ENCODE measurements at regions not wholly inside any gene's neighbourhood (a gene's known extent, or its start where the extent isn't known, plus 50 kb on each side); places are given as distances from the start of the nearest gene placed in this dataset.

GRCh38 chr3:162701211-162701610, 1204.6 kb downstream of the OTOL1 start:
- TF ChIP-seq CTCF (IDR thresholded peaks at IDR 0.05), result no peak
- TF ChIP-seq USF2 (IDR thresholded peaks at IDR 0.05; ENCODE audit: borderline replicate concordance, low read depth, low read length), result no peak
- TF ChIP-seq RFX5 (IDR thresholded peaks at IDR 0.05; ENCODE audit: low read length), result no peak
- no peak for TF ChIP-seq POLR2AphosphoS5 (IDR thresholded peaks at IDR 0.05; ENCODE audit: low read depth, low read length)
- no peak for TF ChIP-seq PBX3 (IDR thresholded peaks at IDR 0.05)
- no peak for TF ChIP-seq TAF1 (IDR thresholded peaks at IDR 0.05; ENCODE audit: borderline replicate concordance, low read depth, low read length)
- TF ChIP-seq YY1 (IDR thresholded peaks at IDR 0.05; ENCODE audit: low read depth), result no peak
- TF ChIP-seq JUND (IDR thresholded peaks at IDR 0.05), result no peak
- TF ChIP-seq RXRA (IDR thresholded peaks at IDR 0.05; ENCODE audit: borderline replicate concordance, low read depth), result no peak
- TF ChIP-seq SMC3 (IDR thresholded peaks at IDR 0.05; ENCODE audit: low read depth, low read length), result no peak
- TF ChIP-seq EP300 (IDR thresholded peaks at IDR 0.05; ENCODE audit: borderline replicate concordance in 1 of 2, low read depth in 1 of 2, low read length in 1 of 2), result no peak
- no peak for TF ChIP-seq USF1 (IDR thresholded peaks at IDR 0.05; ENCODE audit: borderline replicate concordance, low read depth)
- TF ChIP-seq CHD2 (IDR thresholded peaks at IDR 0.05; ENCODE audit: low read length, partially characterized antibody), result no peak
